GM18951 (cell line): ENCODE measurements at regions not wholly inside any gene's neighbourhood (a gene's known extent, or its start where the extent isn't known, plus 50 kb on each side); places are given as distances from the start of the nearest gene placed in this dataset.
"Not testable (repeated sequence)": the region's sequence is repeated elsewhere in the genome, so short reads cannot be mapped to it uniquely, and the experiment has no call there.

ENCODE experiments used
- POLR2A ChIP-seq: IDR thresholded peaks from 4 replicates; pipeline ENCODE4 v1.6.1; 2011; ENCODE audit warnings: mild to moderate bottlenecking; ENCODE audit not compliant: insufficient read length, insufficient read depth; ENCODE audit errors: extremely low read depth
- in situ Hi-C: fragments of 300-500 bp; cut with MboI; formaldehyde crosslinking; loops from one replicate; pipeline ENCODE4 v1.12.0; 2022; ENCODE audit warnings: low sequenced_read_pairs, mixed read lengths, inconsistent platforms; ENCODE audit not compliant: unreplicated experiment

DNA sequence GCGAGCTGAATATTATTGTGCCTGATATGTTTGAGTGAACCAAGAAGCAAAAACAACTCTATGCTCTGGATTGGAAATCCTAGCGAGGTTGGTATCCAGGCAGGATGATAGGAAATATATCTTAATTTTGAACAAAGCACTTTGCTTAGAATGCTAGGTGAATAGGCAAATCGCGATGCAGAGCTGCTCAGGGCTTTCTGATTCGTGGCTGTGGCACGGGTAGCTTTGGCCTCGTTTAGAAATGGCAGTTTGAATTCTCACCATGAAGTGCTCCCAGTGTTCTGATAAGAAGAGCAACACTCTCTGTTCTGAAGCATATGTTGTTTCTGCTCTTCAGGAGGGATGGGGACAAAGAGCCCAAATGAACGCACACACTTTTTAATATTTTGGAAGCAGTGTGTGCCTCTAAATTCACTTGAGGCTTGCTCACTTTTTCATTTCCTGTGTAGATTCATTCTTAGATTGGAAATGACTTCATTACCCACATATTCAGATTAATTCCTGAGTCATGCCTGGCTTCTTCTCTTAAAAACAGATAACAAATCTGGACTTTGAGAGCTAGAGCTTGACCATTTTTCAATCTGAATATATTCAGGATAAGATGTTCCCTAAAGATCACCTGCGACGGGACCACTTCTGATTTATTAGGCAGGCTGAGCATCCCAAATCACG is 200.9 kb downstream of the RPAP3 start:
- in situ Hi-C loops = no loop called here

DNA sequence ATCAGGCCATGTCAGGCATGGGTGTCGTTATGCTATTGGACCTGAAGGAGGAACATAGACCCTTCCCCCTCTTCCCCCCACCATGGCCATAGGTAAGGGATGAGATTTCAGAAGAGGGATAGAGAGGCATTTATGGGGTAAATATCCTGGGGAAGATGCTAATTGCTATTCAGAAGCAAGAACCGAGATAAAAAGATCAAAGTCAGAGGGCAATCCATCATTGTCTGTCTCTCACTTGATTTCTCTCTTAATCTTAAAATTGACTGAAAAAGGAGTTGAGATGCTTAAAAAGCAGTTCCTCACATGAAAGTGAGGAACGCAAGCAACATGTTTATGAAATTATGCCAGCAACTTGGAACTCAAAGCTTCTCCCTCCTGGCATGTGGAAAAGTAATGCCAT is 212.0 kb downstream of the RPAP3 start:
- in situ Hi-C loops = no loop called here
- no peak for TF ChIP-seq POLR2A

More for the DNA sequence above, 200.9 kb downstream of the RPAP3 start:
- no peak for TF ChIP-seq POLR2A

DNA sequence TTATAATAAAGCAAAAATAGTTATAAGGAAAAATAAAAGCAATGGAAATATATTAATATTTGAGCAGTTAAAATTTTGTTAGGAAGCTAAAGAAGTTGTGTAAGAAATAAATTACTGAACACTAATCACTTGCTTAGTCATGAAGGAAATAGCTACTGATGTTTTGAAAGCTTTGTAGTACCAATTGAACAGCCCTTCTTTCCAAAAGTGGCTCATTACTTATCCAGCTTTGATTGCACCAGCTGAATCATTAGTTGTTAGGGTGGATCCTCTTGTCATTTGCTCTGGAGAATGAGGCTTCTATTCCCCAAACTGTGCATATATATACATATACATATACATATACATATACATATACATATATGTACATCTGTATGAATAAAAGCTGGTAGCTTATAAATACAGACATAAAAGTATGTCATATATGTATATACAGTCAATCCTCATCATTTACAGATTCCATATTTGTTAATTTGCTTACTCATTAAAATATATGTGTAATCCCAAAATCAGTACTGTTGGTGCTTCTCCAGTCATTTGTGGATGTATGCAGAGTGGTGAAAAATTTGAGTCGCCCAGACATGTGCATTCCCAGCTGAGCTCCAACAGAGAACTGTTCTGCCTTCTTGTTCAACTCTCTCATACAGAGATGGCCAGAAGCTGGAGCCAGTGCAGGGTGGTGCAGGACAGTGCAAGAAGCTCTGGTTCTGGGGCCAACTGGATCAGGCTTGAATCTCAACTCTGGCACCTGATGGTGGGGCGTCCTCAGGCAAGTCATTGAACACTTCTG is 214.1 kb downstream of the RPAP3 start:
- in situ Hi-C loops = no loop called here
- no peak for TF ChIP-seq POLR2A

DNA sequence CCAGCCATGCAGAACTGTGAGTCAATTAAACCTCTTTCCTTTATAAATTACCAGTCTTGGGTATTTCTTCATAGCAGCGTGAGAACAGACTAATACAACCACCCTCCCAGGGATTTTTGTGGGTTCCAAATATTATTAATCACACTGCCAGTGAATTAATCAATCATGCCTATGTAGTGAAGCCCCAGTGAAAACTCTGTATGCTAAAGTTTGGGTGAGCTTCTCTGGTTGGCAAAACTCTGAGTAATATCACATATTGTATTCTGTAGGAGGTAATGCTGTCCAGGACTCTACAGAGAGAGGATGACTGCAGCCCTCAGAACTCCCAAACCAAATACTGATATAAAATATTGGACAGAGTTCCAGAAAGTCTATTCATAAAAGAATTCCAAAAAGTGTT is 216.9 kb downstream of the RPAP3 start:
- no peak for TF ChIP-seq POLR2A
- in situ Hi-C loops = no loop called here

DNA sequence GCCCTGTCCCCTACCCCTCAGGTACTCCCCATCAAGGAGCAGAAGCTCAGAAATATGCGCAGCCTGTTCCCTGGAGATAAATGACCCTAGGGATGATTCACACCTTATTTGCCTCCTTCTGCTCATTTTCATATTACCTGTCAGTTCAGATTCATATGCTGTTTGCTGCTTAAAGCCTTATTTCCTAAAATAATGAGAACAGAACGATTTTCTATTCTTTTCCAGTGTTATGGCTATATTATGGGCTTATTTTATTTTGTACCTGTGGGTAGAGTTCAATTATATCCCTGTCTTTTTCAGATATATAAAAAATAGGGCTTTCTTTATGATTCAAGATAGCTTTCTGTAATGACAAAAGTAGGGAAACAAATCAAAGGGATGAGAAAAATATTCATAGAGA is 224.8 kb downstream of the RPAP3 start:
- no peak for TF ChIP-seq POLR2A
- in situ Hi-C loops = no loop called here

DNA sequence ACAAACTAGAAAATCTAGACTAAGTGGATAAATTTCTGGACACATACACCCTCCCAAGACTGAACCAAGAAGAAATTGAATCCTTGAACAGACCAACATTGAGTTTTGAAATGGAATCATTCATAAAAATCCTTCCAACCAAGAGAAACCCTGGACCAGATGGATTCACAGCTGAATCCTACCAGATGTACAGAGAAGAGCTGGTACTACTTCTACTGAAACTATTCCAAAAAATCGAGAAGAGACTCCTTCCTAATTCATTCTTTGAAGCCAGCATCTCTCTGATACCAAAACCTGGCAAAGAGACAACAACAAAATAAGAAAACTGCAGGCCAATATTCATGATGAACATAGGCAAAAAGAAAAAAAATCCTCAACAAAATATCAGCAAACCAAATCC is 227.4 kb downstream of the RPAP3 start:
- in situ Hi-C loops = no loop called here
- no peak for TF ChIP-seq POLR2A

DNA sequence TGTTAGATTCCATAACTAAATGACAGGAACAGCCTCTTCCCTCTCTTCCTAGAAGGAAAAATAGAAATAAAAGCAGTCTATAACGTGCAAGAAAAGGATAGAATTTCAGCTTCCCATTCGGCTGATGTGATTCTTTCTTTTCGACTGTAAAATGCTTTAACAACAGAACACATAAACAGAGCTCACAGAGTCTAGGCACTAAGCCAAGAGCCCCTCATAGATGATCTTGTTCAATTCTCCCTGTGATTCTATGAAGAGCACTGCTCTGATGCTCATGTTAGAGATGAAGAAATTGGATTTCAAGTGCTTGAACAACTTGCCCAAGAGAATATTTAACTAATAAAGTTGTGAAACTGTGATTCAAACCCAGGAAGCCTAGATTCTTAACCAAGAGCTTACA is 232.7 kb downstream of the RPAP3 start:
- in situ Hi-C loops = no loop called here
- no peak for TF ChIP-seq POLR2A

DNA sequence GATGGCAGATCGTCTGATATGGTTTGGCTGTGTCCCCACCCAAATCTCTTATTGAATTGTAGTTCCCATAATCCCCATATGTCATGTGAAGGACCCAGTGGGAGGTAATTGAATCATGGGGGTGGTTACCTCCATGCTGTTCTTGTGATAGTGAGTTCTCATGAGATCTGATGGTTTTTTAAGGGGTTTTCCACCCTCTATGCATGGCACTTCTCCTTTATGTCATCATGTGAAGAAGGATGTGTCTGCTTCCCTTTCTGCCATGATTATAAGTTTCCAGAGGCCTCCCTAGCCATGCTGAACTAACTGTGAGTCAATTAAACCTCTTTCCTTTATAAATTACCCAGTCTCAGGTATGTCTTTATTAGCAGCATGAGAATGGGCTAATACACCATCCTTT is 235.5 kb downstream of the RPAP3 start:
- in situ Hi-C loops = not testable (repeated sequence)

DNA sequence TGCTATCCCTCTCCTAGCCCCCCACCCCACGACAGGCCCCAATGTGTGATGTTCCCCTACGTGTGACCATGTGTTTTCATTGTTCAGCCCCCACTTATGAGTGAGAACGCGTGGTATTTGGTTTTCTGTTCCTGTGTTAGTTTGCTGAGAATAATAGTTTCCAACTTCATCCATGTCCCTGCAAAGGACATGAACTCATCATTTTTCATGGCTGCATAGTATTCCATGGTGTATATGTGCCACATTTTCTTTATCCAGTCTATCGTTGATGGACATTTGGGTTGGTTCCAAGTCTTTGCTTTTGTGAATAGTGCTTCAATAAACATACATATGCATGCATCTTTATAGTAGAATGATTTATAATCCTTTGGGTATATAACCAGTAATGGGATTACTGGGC is 241.9 kb downstream of the RPAP3 start:
- in situ Hi-C loops = not testable (repeated sequence)

DNA sequence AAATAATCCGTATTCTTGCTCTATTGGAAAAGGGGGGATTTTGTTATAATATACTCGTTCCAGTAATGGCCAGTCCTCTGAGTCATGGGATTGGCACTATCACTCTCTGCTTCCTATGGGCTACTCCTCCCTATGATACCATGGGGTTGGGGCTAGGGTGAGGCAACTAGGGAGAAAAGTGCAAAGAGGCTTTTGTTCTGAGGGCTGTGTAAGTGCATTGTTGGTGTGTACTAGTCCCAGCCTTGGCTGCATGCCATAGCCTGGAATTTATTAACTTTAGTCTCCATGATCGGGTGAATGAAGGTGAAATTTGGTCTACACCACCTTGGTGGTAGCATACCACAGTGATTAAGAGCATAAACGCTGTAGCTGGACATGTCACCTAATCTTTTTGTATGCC is 247.6 kb downstream of the RPAP3 start:
- in situ Hi-C loops = no loop called here
- TF ChIP-seq POLR2A = no peak

DNA sequence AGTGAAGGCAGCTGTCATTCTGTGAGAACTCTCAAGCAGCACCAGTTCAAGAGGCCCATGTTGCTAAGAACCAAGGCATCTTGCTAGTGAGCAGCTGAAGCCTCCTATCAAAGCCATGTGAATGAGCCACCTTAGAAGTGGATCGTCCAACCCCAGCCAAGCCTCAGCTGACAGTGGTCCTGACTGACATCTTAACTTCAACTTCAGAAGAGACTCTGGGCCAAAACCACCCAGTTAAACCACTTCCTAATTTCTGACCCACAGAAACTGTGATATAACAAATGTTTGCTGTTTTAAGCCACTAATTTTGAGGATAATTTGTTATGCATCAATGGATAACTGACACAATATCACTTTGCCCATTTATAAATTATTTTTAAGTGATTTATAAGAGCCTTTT is 256.0 kb downstream of the RPAP3 start:
- no peak for TF ChIP-seq POLR2A
- in situ Hi-C loops = no loop called here

DNA sequence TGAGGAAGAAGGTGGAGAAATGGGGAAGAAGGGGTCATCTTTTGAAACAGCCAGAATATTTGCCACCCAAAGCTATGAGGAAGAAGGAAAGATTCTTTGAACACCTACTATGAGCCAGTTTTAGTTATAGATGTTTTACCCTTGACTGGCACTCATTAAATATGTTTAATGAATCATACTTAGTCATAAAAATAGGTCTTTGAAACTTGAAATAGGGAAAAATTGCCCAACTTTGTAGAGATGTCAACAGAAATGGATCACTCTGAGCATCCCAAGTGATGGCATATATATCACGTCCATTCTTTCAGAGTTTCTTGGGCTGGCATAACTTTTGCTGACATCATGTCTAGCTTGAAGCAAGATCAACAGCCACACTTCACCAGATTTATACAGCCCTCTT is 263.5 kb downstream of the RPAP3 start:
- TF ChIP-seq POLR2A = no peak
- in situ Hi-C loops = no loop called here

DNA sequence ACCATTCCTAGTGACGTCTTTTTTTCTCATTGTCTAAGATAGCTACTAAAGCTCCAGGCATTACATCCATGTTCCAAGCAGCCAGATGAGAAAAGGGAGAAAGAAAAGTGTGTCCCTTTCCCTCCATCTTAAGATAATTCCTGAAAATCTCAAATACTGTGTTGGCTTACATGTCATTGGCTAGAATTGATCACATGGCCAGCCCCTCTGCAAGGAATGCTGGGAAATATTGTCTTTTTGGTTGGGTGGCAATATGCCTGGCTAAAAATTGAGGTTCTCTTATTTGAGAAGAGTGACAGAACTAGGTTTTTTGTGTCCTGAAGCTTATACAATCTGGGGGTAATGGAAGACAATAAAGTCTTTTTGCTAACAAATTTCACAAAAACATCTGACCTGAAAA is 264.3 kb downstream of the RPAP3 start:
- in situ Hi-C loops = no loop called here
- TF ChIP-seq POLR2A = no peak

DNA sequence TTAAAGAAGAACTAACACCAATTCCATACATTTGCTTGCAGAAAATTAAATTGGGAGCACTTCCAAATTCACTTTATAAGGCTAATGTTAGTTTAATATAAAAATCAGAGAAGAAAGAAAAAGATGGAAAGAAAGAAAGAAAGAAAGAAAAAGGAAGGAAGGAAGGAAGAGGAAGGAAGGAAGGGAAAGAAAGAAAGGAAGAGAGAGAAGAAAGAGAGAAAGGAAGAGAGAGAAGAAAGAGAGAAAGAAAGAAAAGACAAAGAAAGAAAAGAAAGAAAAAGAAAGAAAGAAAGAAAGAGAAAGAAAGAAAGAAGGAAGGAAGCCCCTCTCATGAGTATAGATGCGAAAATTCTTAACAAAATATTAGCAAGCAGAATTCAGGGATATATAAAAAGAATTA is 267.7 kb downstream of the RPAP3 start:
- in situ Hi-C loops = no loop called here
- TF ChIP-seq POLR2A = no peak

DNA sequence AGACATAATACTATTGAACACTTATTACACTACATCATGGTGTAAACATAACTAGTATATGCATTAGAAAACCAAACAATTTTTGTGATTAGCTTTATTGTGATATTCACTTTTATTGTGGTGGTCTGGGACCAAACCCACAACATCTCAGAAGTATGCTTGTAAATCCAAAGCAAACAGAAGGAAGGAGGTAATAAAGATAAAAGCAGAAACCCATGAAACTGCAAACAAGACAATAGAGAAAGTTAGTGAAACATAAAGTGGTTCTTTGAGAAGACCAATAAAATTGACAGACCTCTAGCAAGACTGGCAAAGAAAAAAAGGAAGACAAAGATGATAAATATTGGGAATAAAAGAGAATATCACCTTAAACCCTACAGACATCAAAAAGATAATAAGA is 268.3 kb downstream of the RPAP3 start:
- no peak for TF ChIP-seq POLR2A
- in situ Hi-C loops = no loop called here

DNA sequence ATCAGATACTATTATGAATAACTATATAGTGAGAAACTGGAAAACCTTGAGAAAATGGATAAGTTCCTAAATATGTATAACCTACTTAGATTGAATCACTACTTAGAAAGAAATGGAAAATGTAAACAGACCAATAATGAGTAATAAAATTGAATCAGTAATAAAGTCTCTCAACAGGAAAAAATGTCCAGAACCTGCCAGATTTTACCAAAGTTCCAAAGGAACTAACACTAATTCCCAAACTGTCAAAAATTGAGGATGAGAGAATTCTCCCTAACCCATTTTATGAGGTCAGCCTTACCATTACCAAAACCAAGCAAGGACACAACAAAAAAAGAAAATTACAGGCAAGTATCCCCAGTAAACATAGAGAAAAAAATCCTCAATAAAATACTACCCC is 272.0 kb downstream of the RPAP3 start:
- TF ChIP-seq POLR2A = no peak
- in situ Hi-C loops = no loop called here

DNA sequence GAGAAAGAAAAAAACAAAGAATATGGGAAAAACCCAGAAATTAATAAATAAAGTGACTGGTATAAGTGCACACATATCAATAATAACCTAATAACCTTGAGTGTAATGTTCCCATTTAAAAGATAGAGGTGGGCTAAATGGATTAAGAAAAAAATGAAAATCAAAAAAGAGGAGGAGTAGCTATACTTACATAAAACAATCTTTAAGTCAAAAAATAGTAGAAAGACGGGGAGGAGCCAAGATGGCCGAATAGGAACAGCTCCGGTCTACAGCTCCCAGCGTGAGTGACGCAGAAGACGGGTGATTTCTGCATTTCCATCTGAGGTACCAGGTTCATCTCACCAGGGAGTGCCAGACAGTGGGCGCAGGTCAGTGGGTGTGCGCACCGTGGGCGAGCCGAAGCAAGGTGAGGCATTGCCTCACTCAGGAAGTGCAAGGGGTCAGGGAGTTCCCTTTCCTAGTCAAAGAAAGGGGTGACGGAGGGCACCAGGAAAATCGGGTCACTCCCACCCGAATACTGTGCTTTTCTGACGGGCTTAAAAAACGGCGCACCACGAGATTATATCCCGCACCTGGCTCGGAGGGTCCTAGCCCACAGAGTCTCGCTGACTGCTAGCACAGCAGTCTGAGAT is 279.0 kb downstream of the RPAP3 start:
- in situ Hi-C loops = not testable (repeated sequence)
